HEK293T (cell line): ENCODE measurements at regions not wholly inside any gene's neighbourhood (a gene's known extent, or its start where the extent isn't known, plus 50 kb on each side); places are given as distances from the start of the nearest gene placed in this dataset.

Experiments used
- FOXA1 ChIP-seq: fragments of 450-650 bp; IDR thresholded peaks from 2 replicates; pipeline ENCODE4 v1.6.1; 2016; ENCODE audit warnings: mild to moderate bottlenecking
- PKNOX1 ChIP-seq: fragments of 450-650 bp; IDR thresholded peaks from 2 replicates; pipeline ENCODE4 v1.6.1; 2016

- TF ChIP-seq PKNOX1 = no peak
- TF ChIP-seq FOXA1 = no peak
Observed at GRCh38 chr10:44567471-44567870, 182.6 kb upstream of the CXCL12 start.
